ENCODE measurements at regions not wholly inside any gene's neighbourhood (a gene's known extent, or its start where the extent isn't known, plus 50 kb on each side); places are given as distances from the start of the nearest gene placed in this dataset.

DNA sequence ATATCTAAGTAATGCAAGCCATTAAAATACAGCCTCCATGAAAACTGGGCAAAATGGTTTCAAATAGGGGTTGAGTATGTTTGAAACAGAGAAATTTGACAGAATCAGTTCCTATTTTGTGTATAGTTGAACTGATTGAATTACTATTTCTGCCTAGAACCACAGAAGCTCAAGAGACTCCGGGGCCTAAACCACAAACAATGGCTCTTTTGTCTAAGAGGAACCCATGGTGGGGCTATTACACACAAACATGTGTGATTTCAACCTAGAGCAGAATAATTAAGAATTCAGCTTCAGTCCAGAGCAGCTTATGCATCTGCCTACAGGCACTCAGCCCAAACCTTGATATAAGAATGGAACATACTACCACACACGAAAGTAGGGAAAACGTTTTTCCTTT is 171.2 kb upstream of the MPDZ start:
- H4K20me1 ChIP-seq (replicated peaks; ENCODE audit: control insufficient read depth, insufficient read depth, low read length) = no peaks in the 10 kb centered on the region
- no peaks in the 10 kb centered on the region for H3K9me1 ChIP-seq (ENCODE audit: control insufficient read depth, insufficient read depth, low read length)
- ChIA-PET POLR2A (interaction anchor here (0.6 to 0.9 kb wide), 2 partner anchors 8 to 391 kb away, joined by 3 to 4 read pairs; no protein-coding TSS in a partner anchor), CTCF (ENCODE audit: low intra/inter-chr PET ratio) (no interaction called here)
- DNase-seq (ENCODE audit: extremely low read depth in 1 of 4, low spot score in 3 of 4) (no peak), FAIRE-seq (no peak), ATAC-seq (no peak)
- 0% methylated on average over 3 of the region's 3 CpGs for WGBS (ENCODE audit: insufficient coverage, low coverage, missing lambda C conversion rate)
- no peaks in the 10 kb centered on the region for H3K9me3 ChIP-seq (replicated peaks; ENCODE audit: control insufficient read depth, insufficient read depth, low read depth, low read length)
- BruUV-seq (replicated peaks) = no TSS peak
- H3K4me1 ChIP-seq (replicated peaks in 1 of 2; ENCODE audit: control insufficient read depth in 2 of 2, insufficient read depth in 2 of 2, low read length in 2 of 2) = no peaks in the 10 kb centered on the region
- no peaks in the 10 kb centered on the region for H3K27me3 ChIP-seq (ENCODE audit: control insufficient read depth in 2 of 2, insufficient read depth in 2 of 2, low read length in 2 of 2)
- H3K36me3 ChIP-seq (ENCODE audit: control insufficient read depth, insufficient read depth, low read length) = no peaks in the 10 kb centered on the region
- H2AFZ ChIP-seq (ENCODE audit: low read depth, low read length) = no peak overlapping the region
- H3K9ac ChIP-seq (ENCODE audit: insufficient read depth in 1 of 2, low read depth in 2 of 2, low read length in 2 of 2) = no peak overlapping the region
- H3K4me3 ChIP-seq = no peak overlapping the region
- intact Hi-C loops (cut with micrococcal nuclease) = no loop called here
- H3K79me2 ChIP-seq (ENCODE audit: control insufficient read depth, insufficient read depth, low read length) = no peaks in the 10 kb centered on the region
- H3K4me2 ChIP-seq (ENCODE audit: insufficient read depth, low read length) = no peak overlapping the region
- H3K27ac ChIP-seq (ENCODE audit: extremely low read depth, low read depth, low read length) = no peak overlapping the region
- in situ Hi-C loops (cut with MboI) = no loop called here
- TF ChIP-seq NCOR1 (IDR thresholded peaks at IDR 0.05) (no peak), RBFOX2 (IDR thresholded peaks at IDR 0.05; ENCODE audit: low read depth, low read length) (no peak), BHLHE40 (IDR thresholded peaks at IDR 0.05; ENCODE audit: low read length) (no peak)
- TF ChIP-seq, protein P1, sequence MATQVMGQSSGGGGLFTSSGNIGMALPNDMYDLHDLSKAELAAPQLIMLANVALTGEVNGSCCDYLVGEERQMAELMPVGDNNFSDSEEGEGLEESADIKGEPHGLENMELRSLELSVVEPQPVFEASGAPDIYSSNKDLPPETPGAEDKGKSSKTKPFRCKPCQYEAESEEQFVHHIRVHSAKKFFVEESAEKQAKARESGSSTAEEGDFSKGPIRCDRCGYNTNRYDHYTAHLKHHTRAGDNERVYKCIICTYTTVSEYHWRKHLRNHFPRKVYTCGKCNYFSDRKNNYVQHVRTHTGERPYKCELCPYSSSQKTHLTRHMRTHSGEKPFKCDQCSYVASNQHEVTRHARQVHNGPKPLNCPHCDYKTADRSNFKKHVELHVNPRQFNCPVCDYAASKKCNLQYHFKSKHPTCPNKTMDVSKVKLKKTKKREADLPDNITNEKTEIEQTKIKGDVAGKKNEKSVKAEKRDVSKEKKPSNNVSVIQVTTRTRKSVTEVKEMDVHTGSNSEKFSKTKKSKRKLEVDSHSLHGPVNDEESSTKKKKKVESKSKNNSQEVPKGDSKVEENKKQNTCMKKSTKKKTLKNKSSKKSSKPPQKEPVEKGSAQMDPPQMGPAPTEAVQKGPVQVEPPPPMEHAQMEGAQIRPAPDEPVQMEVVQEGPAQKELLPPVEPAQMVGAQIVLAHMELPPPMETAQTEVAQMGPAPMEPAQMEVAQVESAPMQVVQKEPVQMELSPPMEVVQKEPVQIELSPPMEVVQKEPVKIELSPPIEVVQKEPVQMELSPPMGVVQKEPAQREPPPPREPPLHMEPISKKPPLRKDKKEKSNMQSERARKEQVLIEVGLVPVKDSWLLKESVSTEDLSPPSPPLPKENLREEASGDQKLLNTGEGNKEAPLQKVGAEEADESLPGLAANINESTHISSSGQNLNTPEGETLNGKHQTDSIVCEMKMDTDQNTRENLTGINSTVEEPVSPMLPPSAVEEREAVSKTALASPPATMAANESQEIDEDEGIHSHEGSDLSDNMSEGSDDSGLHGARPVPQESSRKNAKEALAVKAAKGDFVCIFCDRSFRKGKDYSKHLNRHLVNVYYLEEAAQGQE (IDR thresholded peaks at IDR 0.05; ENCODE audit: borderline replicate concordance) = no peak
- TF ChIP-seq, protein P1 (CRISPR knock-in tag; IDR thresholded peaks at IDR 0.05; ENCODE audit: low read depth) = no peak
- TF ChIP-seq, protein P2, sequence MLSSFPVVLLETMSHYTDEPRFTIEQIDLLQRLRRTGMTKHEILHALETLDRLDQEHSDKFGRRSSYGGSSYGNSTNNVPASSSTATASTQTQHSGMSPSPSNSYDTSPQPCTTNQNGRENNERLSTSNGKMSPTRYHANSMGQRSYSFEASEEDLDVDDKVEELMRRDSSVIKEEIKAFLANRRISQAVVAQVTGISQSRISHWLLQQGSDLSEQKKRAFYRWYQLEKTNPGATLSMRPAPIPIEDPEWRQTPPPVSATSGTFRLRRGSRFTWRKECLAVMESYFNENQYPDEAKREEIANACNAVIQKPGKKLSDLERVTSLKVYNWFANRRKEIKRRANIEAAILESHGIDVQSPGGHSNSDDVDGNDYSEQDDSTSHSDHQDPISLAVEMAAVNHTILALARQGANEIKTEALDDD (IDR thresholded peaks at IDR 0.05) = no peak
- TF ChIP-seq, protein P3, sequence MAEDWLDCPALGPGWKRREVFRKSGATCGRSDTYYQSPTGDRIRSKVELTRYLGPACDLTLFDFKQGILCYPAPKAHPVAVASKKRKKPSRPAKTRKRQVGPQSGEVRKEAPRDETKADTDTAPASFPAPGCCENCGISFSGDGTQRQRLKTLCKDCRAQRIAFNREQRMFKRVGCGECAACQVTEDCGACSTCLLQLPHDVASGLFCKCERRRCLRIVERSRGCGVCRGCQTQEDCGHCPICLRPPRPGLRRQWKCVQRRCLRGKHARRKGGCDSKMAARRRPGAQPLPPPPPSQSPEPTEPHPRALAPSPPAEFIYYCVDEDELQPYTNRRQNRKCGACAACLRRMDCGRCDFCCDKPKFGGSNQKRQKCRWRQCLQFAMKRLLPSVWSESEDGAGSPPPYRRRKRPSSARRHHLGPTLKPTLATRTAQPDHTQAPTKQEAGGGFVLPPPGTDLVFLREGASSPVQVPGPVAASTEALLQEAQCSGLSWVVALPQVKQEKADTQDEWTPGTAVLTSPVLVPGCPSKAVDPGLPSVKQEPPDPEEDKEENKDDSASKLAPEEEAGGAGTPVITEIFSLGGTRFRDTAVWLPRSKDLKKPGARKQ (CRISPR knock-in tag; IDR thresholded peaks at IDR 0.05) = no peak
- TF ChIP-seq, protein P4, sequence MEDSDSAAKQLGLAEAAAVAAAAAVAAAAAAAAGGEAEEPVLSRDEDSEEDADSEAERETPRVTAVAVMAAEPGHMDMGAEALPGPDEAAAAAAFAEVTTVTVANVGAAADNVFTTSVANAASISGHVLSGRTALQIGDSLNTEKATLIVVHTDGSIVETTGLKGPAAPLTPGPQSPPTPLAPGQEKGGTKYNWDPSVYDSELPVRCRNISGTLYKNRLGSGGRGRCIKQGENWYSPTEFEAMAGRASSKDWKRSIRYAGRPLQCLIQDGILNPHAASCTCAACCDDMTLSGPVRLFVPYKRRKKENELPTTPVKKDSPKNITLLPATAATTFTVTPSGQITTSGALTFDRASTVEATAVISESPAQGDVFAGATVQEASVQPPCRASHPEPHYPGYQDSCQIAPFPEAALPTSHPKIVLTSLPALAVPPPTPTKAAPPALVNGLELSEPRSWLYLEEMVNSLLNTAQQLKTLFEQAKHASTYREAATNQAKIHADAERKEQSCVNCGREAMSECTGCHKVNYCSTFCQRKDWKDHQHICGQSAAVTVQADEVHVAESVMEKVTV (CRISPR knock-in tag; IDR thresholded peaks at IDR 0.05) = no peak
- TF ChIP-seq, protein P5, sequence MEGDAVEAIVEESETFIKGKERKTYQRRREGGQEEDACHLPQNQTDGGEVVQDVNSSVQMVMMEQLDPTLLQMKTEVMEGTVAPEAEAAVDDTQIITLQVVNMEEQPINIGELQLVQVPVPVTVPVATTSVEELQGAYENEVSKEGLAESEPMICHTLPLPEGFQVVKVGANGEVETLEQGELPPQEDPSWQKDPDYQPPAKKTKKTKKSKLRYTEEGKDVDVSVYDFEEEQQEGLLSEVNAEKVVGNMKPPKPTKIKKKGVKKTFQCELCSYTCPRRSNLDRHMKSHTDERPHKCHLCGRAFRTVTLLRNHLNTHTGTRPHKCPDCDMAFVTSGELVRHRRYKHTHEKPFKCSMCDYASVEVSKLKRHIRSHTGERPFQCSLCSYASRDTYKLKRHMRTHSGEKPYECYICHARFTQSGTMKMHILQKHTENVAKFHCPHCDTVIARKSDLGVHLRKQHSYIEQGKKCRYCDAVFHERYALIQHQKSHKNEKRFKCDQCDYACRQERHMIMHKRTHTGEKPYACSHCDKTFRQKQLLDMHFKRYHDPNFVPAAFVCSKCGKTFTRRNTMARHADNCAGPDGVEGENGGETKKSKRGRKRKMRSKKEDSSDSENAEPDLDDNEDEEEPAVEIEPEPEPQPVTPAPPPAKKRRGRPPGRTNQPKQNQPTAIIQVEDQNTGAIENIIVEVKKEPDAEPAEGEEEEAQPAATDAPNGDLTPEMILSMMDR (IDR thresholded peaks at IDR 0.05 in 2 of 3, conservative IDR thresholded peaks at IDR 0.05 in 1 of 3; ENCODE audit: insufficient read depth in 2 of 3, low read depth in 1 of 3, low read length in 3 of 3) = no peak

Data from K562 (cell line).